Eye (tissue), 1 donor: ENCODE measurements at regions not wholly inside any gene's neighbourhood (a gene's known extent, or its start where the extent isn't known, plus 50 kb on each side); places are given as distances from the start of the nearest gene placed in this dataset.

Experiments used
- DNase-seq: peaks from one replicate; pipeline ENCODE4 v3.0.0-alpha.2; 2015

- no peak for DNase-seq
Observed at GRCh38 chr4:147056940-147057610, 111.4 kb upstream of the TTC29 start.

DNA sequence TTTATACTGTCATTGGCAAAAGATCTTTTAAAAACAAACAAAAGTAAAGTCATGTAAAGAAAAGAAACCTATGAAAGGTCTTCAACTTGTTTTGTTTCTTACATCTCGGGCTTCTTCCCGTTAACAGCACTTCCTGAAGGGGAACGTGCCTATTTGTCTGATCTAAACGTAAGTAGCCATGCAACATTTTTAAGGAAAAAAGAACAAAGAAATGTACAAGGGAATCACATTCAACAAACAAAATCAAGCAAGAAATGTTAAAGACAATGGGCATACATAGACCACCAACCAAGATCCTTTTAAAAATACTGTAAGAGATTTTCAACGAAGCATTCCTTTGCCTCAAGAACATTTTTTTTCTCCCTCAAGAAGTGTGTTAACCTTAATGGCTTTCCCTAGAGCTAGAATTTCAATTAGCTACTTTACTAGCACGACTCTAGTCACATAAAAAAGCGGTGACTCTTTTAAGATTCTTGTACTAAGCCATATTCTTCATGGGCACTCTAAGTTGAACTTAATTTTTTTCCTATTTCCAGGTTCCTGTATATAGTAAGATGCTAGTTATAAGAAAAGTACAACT is 112.0 kb upstream of the TTC29 start:
- DNase-seq: no peak

GRCh38 chr4:147059064-147059731 is 113.5 kb upstream of the TTC29 start:
- no peak for DNase-seq

DNA sequence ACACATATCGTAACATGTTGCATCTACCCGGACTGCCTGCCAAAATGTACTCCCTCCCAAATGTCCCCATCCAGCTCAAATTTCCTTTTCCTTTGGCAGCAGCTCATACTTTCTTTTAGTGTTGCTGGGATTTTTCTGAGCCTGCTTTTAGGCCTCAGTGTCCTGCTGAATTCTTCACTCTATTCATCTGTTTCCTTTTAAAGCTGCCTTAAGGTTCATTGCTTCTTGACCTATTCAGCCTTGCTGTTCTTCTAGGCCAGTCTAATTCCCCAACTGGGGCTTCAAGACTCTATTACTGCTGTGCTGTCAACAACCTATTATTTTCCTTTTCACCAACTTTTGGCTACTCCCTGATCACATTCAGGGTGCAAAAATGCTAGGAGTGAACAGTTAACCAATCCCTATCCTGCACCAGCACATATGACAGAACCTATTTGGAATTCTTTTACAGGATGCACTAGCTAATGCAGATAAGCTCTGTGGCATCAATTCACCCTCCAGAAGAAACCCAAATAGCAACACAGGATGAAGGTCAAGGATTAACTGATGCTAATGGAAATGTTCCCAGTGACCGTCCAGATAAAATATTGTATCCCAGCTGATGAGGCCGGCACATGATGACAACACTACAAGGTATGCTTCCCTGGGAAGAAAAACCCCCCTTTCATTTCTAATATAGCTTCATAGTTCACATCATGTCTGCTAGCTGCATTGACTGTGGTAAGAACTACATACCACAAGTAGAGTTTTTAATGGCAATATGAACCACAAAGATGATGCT is 114.7 kb upstream of the TTC29 start:
- DNase-seq: peak; percentile 77

DNA sequence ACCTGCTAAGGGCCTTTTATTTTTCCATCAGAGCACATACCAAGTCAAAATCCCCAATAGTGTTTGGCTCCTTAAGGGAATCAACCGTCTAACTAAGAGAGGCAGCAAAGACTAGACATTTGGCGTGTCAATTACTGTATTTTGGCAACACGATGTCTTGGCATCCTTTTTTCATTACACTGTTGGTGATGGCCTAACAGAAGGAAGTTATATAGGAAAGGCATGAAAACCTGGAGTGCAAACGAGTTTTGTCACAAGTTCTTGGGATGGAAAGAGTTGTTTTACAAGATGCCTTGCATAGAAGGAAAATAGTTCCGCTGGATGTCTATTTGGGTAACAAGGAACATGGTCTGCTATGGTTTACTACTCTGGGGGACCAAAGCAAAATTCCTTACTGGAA is 119.2 kb upstream of the TTC29 start:
- no peak for DNase-seq

DNA sequence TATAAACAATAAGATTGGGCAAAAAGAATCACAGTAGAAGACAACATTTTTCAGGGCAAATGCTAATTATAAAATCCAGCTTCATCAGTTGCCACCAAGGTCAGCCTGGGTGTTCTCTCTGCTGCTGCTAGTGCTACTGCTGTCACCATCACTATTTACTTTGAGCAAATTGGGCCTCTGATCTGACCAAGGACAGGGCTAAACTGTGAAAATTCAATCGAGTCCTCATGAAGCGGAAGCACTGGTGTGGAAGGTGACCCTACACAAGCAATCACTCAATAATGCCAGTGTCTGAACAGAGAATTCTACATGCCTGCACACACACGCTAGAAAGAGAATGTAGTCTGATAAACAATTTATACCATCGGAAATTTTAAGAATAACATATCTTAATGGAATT is 122.9 kb upstream of the TTC29 start:
- peak; percentile 65 for DNase-seq

GRCh38 chr4:147071209-147071740 is 125.6 kb upstream of the TTC29 start:
- peak; percentile 69 for DNase-seq

GRCh38 chr4:147076179-147076578 is 130.5 kb upstream of the TTC29 start:
- DNase-seq: no peak

DNA sequence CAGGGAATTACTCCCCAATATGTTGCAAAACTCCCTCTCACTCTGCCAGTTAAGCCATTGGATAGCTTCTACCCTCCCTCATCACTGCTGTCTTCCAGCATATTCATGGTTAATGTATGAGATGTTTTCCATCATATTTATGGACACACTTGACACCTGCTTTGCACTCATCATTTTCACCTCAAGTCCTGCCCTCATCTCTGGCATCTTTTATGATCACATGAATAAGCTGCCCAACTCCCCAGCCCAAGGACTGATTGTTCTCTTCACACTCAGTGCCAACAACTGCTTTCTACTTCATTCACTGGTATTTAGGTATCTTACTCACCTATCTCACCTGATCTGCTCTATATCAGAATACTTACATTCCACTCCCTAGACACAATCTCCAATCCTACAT is 131.1 kb upstream of the TTC29 start:
- DNase-seq: no peak

GRCh38 chr4:147078362-147078761 is 132.7 kb upstream of the TTC29 start:
- DNase-seq: no peak

- no peak for DNase-seq
Observed at GRCh38 chr4:147078875-147079658, 133.4 kb upstream of the TTC29 start.

GRCh38 chr4:147084861-147085260 is 139.2 kb upstream of the TTC29 start:
- DNase-seq: no peak

DNA sequence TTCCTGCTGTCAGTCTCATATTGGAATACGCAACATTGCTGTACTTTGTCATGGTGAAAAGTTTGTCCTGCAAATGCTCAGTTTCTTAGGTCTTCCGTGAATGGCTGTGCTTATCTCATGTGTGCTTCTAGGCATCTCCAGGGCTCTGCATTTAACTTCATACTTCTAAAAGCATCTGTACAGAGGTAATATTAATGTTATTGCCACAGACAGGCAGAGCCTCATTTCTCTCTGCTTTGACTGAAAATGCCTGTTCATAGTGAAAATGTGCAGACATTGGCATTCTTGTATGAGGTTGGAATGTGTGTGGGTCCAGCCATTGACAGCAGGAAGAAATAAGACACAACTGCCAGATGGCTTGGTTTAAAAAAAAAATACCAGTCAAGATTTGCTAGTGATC is 140.1 kb upstream of the TTC29 start:
- no peak for DNase-seq

DNA sequence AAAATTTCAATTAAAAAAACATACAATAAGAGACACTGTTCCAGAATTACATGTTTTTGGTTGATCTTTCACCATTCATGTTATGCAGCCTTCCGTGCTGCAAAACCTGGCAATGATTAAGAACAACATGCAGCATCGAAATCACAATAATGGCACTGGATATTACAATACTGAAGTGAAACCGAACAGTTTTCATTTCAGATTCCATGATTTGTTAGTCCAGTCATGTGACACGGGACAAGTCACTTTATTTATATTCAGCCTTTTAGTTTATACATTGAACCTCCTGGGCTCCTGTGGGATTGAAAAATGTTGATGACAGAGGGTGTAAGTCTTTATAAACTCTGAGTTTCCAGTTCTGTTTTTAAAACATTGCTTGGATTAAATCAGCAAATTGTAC is 142.5 kb upstream of the TTC29 start:
- no peak for DNase-seq

DNA sequence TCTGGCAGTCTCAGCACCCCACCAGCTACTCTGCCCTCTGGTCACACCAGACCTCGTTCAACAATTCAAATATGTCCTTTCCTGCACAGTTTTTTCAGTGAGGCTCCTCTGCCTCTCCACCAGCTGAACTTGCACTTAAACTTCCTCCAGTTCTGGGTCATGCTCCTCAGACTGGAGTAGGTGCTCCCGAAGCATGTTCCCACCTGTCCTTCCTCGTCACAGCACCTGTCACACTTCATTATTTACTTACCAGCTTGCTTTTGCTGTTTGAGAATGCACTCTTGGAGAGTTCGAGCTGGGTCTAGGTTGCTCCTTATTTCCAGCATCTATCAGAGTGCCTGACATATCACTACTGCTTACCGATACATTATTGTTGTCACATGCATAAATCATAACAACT is 144.8 kb upstream of the TTC29 start:
- DNase-seq: peak; percentile 50

- DNase-seq: no peak
Observed at GRCh38 chr4:147093206-147093605, 147.5 kb upstream of the TTC29 start.

DNA sequence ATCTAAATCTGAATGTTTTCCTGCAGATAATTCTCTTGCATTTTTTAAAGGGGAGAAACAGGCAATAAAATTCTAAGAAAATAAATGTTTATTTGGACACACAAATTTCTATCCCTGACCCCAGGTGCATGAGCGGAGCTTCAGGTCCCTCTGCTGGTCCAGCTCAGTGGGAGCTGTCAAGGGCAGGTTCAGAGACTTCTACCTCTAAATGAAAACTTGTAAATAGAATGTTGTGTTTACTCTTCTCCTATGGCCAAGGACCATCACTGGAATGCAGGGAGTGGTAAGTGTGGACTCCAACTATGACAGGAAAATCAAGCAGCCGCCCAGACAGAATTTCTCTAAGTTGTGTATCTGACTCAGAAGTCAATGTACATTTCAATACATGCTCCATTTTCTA is 148.6 kb upstream of the TTC29 start:
- DNase-seq: no peak

- DNase-seq: peak; percentile 83
Observed at GRCh38 chr4:147096667-147097604, 151.3 kb upstream of the TTC29 start.

DNA sequence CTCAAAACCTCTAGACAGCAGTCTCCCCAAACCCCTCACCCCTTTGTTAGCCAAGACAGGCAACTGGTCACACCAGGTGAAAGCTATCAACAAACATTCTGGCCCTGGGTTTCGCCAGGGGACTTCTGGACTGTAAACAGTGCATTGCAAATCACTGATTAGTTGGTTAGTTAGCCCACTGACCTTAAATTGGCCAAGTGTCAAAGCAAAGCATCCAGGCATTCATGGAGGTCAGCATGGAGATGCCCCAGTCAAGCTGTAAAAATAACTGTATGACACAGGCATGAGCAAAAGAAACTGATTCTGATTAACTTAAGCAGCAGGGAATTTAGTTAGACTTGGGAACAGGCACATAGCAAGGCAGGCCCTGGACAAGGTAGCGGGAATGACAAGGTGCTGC is 156.0 kb upstream of the TTC29 start:
- DNase-seq: no peak

GRCh38 chr4:147102596-147102995 is 156.9 kb upstream of the TTC29 start:
- no peak for DNase-seq

GRCh38 chr4:147103403-147103946 is 157.8 kb upstream of the TTC29 start:
- no peak for DNase-seq
